ENCODE measurements at regions not wholly inside any gene's neighbourhood (a gene's known extent, or its start where the extent isn't known, plus 50 kb on each side); places are given as distances from the start of the nearest gene placed in this dataset.

GRCh38 chr13:40453351-40454021 lies 213.0 kb downstream of the FOXO1 start:
- intact Hi-C loops (cut with micrococcal nuclease; ENCODE audit: unreplicated experiment) (no loop called here), in situ Hi-C loops (cut with MboI) (no loop called here)
- Histone ChIP-seq H3K4me1 (ENCODE audit: control insufficient read depth, insufficient read depth, low read length) (no peaks in the 10 kb centered on the region), H3K9ac (ENCODE audit: control insufficient read depth, insufficient read depth, low read length) (no peak overlapping the region), H3K4me2 (ENCODE audit: control insufficient read depth, insufficient read depth) (no peak overlapping the region), H4K20me1 (ENCODE audit: control insufficient read depth, insufficient read depth) (no peaks in the 10 kb centered on the region), H3K36me3 (ENCODE audit: control insufficient read depth in 2 of 2, insufficient read depth in 2 of 2, low read length in 1 of 2) (no peaks in the 10 kb centered on the region), H3K79me2 (ENCODE audit: control insufficient read depth, insufficient read depth, low read length) (no peaks in the 10 kb centered on the region), H2AFZ (ENCODE audit: control insufficient read depth, low read depth, low read length) (no peak overlapping the region), H3K9me3 (replicated peaks; ENCODE audit: control insufficient read depth, insufficient read depth, low read length) (peaks cover 1% of the 10 kb centered on the region; the same call in 2 of the 3 replicates), H3K27me3 (replicated peaks in 1 of 2; ENCODE audit: control insufficient read depth in 2 of 2, insufficient read depth in 2 of 2, low read length in 1 of 2) (no peaks in the 10 kb centered on the region), H3K4me3 (no peak overlapping the region), H3K27ac (ENCODE audit: control insufficient read depth, insufficient read depth) (no peak overlapping the region)
- CTCF ChIA-PET: no interaction called here
- ATAC-seq (no peak), FAIRE-seq (no peak), DNase-seq (ENCODE audit: low read depth, low spot score) (no peak)
- BruUV-seq (replicated peaks): no TSS peak
- SMC1A ChIA-PET (ENCODE audit: uncharacterized antibody, unreplicated experiment): interaction anchor here (0.6 to 1.2 kb wide), 2 partner anchors 20 to 22 kb away, joined by 3 read pairs; no protein-coding TSS in a partner anchor
- POLR2A ChIA-PET: no interaction called here
- no peak for TF ChIP-seq YY1 (IDR thresholded peaks at IDR 0.05; ENCODE audit: low read depth, low read length)
- no peak for TF ChIP-seq CHD4 (IDR thresholded peaks at IDR 0.05)
- no peak for TF ChIP-seq IKZF1 (conservative IDR thresholded peaks at IDR 0.05)
- no peak for TF ChIP-seq DPF2 (IDR thresholded peaks at IDR 0.05)
- no peak for TF ChIP-seq MYB (IDR thresholded peaks at IDR 0.05; ENCODE audit: borderline replicate concordance, low read depth, low read length)
- TF ChIP-seq ZNF384 (IDR thresholded peaks at IDR 0.05; ENCODE audit: borderline replicate concordance, low read depth, low read length): no peak
- no peak for TF ChIP-seq EED (IDR thresholded peaks at IDR 0.05; ENCODE audit: low read depth)
- RAD21 ChIA-PET (ENCODE audit: unreplicated experiment): interaction anchor here (1.2 kb wide), 1 partner anchor 21 kb away, joined by 3 read pairs; no protein-coding TSS in a partner anchor
- WGBS (ENCODE audit: insufficient coverage, insufficient replicate concordance, low lambda C conversion rate, missing lambda C conversion rate): 96% methylated on average over 6 of the region's 6 CpGs

GRCh38 chr13:40456397-40456953 lies 210.0 kb downstream of the FOXO1 start:
- H4K20me1 ChIP-seq (ENCODE audit: control insufficient read depth, insufficient read depth): no peaks in the 10 kb centered on the region
- RAD21 ChIA-PET (ENCODE audit: unreplicated experiment): no interaction called here
- H3K4me1 ChIP-seq (ENCODE audit: control insufficient read depth, insufficient read depth, low read length): no peaks in the 10 kb centered on the region
- POLR2A ChIA-PET: no interaction called here
- no peaks in the 10 kb centered on the region for H3K9me3 ChIP-seq (replicated peaks; ENCODE audit: control insufficient read depth, insufficient read depth, low read length)
- FAIRE-seq (no peak), ATAC-seq (peak; percentile 14; the same call in 1 of the 3 replicates), DNase-seq (ENCODE audit: low read depth, low spot score) (no peak)
- H3K27me3 ChIP-seq (replicated peaks in 1 of 2; ENCODE audit: control insufficient read depth in 2 of 2, insufficient read depth in 2 of 2, low read length in 1 of 2): no peaks in the 10 kb centered on the region; a peak in 1 of 4 replicates
- no peak overlapping the region for H3K4me2 ChIP-seq (ENCODE audit: control insufficient read depth, insufficient read depth)
- H3K9ac ChIP-seq (ENCODE audit: control insufficient read depth, insufficient read depth, low read length): no peak overlapping the region
- no peak overlapping the region for H2AFZ ChIP-seq (ENCODE audit: control insufficient read depth, low read depth, low read length)
- CTCF ChIA-PET: interaction anchor here (1.0 kb wide), 1 partner anchor 226 kb away, joined by 3 read pairs; no protein-coding TSS in a partner anchor
- H3K4me3 ChIP-seq: no peak overlapping the region
- 60% methylated on average over 3 of the region's 3 CpGs for WGBS (ENCODE audit: insufficient coverage, insufficient replicate concordance, low lambda C conversion rate, missing lambda C conversion rate)
- in situ Hi-C loops (cut with MboI): no loop called here
- no peak overlapping the region for H3K27ac ChIP-seq (ENCODE audit: control insufficient read depth, insufficient read depth)
- no peaks in the 10 kb centered on the region for H3K36me3 ChIP-seq (ENCODE audit: control insufficient read depth in 2 of 2, insufficient read depth in 2 of 2, low read length in 1 of 2)
- no TSS peak for BruUV-seq (replicated peaks)
- SMC1A ChIA-PET (ENCODE audit: uncharacterized antibody, unreplicated experiment): interaction anchor here (0.9 to 1.5 kb wide), 2 partner anchors 17 to 116 kb away, joined by 3 to 7 read pairs; no protein-coding TSS in a partner anchor
- H3K79me2 ChIP-seq (ENCODE audit: control insufficient read depth, insufficient read depth, low read length): no peaks in the 10 kb centered on the region
- intact Hi-C loops (cut with micrococcal nuclease; ENCODE audit: unreplicated experiment): no loop called here
- TF ChIP-seq TARDBP (IDR thresholded peaks at IDR 0.05; ENCODE audit: borderline replicate concordance) (no peak), RCOR1 (conservative IDR thresholded peaks at IDR 0.05; ENCODE audit: low read depth, low read length) (no peak), BRCA1 (IDR thresholded peaks at IDR 0.05; ENCODE audit: low read depth, low read length) (no peak), SMARCA5 (IDR thresholded peaks at IDR 0.05) (no peak), CBFB (IDR thresholded peaks at IDR 0.05; ENCODE audit: low read depth) (no peak), BCLAF1 (IDR thresholded peaks at IDR 0.05) (no peak), STAT3 (IDR thresholded peaks at IDR 0.05; ENCODE audit: low read depth, low read length) (no peak), SMC3 (IDR thresholded peaks at IDR 0.05; ENCODE audit: borderline replicate concordance, low read length) (no peak), ZBED1 (IDR thresholded peaks at IDR 0.05; ENCODE audit: borderline replicate concordance) (no peak)
